HepG2 (cell line): ENCODE measurements at regions not wholly inside any gene's neighbourhood (a gene's known extent, or its start where the extent isn't known, plus 50 kb on each side); places are given as distances from the start of the nearest gene placed in this dataset.
A peak's percentile ranks its signal among the peaks of the same experiment; 100 is the strongest.

Experiments used
- ATAC-seq: fragments of 200-7000 bp; cut with Tn5 transposase; 3 replicates; pipeline ENCODE4 v1.9.1; 2020; ENCODE audit warnings: mild to moderate bottlenecking, moderate library complexity
- BruUV-seq: library from RNA; stranded (reverse); fragments of 400-500 nt; replicated peaks from 2 replicates; lab custom pipeline; 2021; lab: Mats Ljungman, UMichigan
- CTCF ChIA-PET: fragments of 300-600 bp; formaldehyde crosslinking; extraction: SDS; loops from one replicate; lab custom pipeline; 2021; ENCODE audit warnings: low total read pairs, inconsistent platforms, low intra/inter-chr PET ratio; lab: Yijun Ruan, JAX
- POLR2A ChIA-PET: fragments of 350-600 bp; sonication (Branson Sonifier 250); formaldehyde crosslinking; loops from one replicate; lab custom pipeline; 2020; ENCODE audit warnings: antibody characterized with exemption, inconsistent platforms; lab: Yijun Ruan, JAX
- DNase-seq: peaks from one replicate; pipeline ENCODE4 v3.0.0-alpha.2; 2015; ENCODE audit warnings: low spot score
- FAIRE-seq: peaks from 3 replicates; lab custom pipeline; 2011; peaks lifted over from hg19 to GRCh38; lab: Jason Lieb, UNC
- H2AFZ ChIP-seq: one replicate; pipeline ENCODE4 v1.6.1; 2011; ENCODE audit warnings: low read length, inconsistent platforms
- H3K27ac ChIP-seq: fragments of 300-600 bp; 3 replicates; pipeline ENCODE4 v1.8.0; 2011; ENCODE audit warnings: mixed run types, mild to moderate bottlenecking, mixed read lengths, low read length, inconsistent platforms; ENCODE audit not compliant: insufficient read depth; ENCODE audit errors: extremely low read length
- H3K27me3 ChIP-seq, 2 experiments: fragments of 200-600 bp in 1 of 2; 2 replicates in 1 of 2; 3 replicates in 1 of 2; pipeline versions ENCODE4 v1.6.0 to v1.8.0; 2011; ENCODE audit warnings: low read length in 2 of 2, mild to moderate bottlenecking in 2 of 2, moderate library complexity in 2 of 2, inconsistent platforms in 1 of 2; ENCODE audit not compliant: insufficient read depth in 2 of 2, control insufficient read depth in 1 of 2
- H3K36me3 ChIP-seq, 2 experiments: fragments of 200-600 bp in 1 of 2; replicated peaks in 1 of 2; 2 replicates in 1 of 2; 3 replicates in 1 of 2; pipeline versions ENCODE4 v1.5.1 to v1.8.0; 2011; ENCODE audit warnings: low read length in 2 of 2, inconsistent platforms in 1 of 2; ENCODE audit not compliant: insufficient read depth in 2 of 2, control insufficient read depth in 1 of 2
- H3K4me1 ChIP-seq: 2 replicates; pipeline ENCODE4 v1.5.1; 2012; ENCODE audit warnings: low read length, inconsistent platforms; ENCODE audit not compliant: insufficient read depth
- H3K4me2 ChIP-seq: 2 replicates; pipeline ENCODE4 v1.6.0; 2011; ENCODE audit warnings: low read depth, low read length, inconsistent platforms
- H3K4me3 ChIP-seq, 3 experiments: fragments of 200-600 bp in 1 of 3; sonication (generic), shearing (Covaris generic) in 1 of 3; replicated peaks in 1 of 3; 2 replicates each; pipeline ENCODE4 v1.5.1; 2011 to 2016; ENCODE audit warnings: low read length in 3 of 3, inconsistent platforms in 2 of 3, low read depth in 2 of 3, mild to moderate bottlenecking in 2 of 3, control low read depth in 1 of 3, mixed read lengths in 1 of 3; ENCODE audit not compliant: insufficient read depth in 1 of 3
- H3K79me2 ChIP-seq: one replicate; pipeline ENCODE4 v1.6.1; 2011; ENCODE audit warnings: low read length, inconsistent platforms; ENCODE audit not compliant: insufficient read depth
- H3K9ac ChIP-seq: 2 replicates; pipeline ENCODE4 v1.6.0; 2011; ENCODE audit warnings: mild to moderate bottlenecking, low read depth, low read length, inconsistent platforms; ENCODE audit not compliant: insufficient read depth
- H3K9me3 ChIP-seq: 2 replicates; pipeline ENCODE4 v1.5.1; 2012; ENCODE audit warnings: mild to moderate bottlenecking, low read length
- H4K20me1 ChIP-seq: 2 replicates; pipeline ENCODE4 v1.6.0; 2011; ENCODE audit warnings: inconsistent platforms, mild to moderate bottlenecking, low read length, moderate library complexity; ENCODE audit not compliant: insufficient read depth
- SMAD3 ChIP-seq: sonication (generic); formaldehyde crosslinking; IDR thresholded peaks from 2 replicates; pipeline ENCODE4 v1.4.0; 2020; ENCODE audit warnings: missing genetic modification reagents
- STAG1 ChIP-seq: sonication (generic); formaldehyde crosslinking; IDR thresholded peaks from 2 replicates; pipeline ENCODE4 v1.4.0; 2020; ENCODE audit warnings: missing genetic modification reagents
- ZNF326 ChIP-seq: sonication (generic); formaldehyde crosslinking; IDR thresholded peaks from 2 replicates; pipeline ENCODE4 v1.4.0; 2020; ENCODE audit warnings: missing genetic modification reagents, borderline replicate concordance
- WGBS: methylation state at CpG from one replicate; pipeline ENCODE4 v1.1.6; 2017; ENCODE audit warnings: low lambda C conversion rate; 5-methylcytosine and 5-hydroxymethylcytosine counted together
- in situ Hi-C: cut with HindIII; loops from 2 replicates; pipeline ENCODE4 v1.10.0; 2017; ENCODE audit warnings: low pct_unique_long_range_greater_than_20kb; ENCODE audit not compliant: extremely low pct_ligation_motif_present
- intact Hi-C: fragments of 100-400 bp; cut with micrococcal nuclease; formaldehyde crosslinking; loops from one replicate; pipeline ENCODE4 v1.10.0; 2022; ENCODE audit not compliant: unreplicated experiment
- TF ChIP-seq, protein P1 (sequence below): sonication (generic); formaldehyde crosslinking; IDR thresholded peaks from 2 replicates; pipeline ENCODE4 v1.5.0; 2020; ENCODE audit warnings: mild to moderate bottlenecking, missing genetic modification reagents, borderline replicate concordance
- TF ChIP-seq, protein P2 (sequence below): sonication (generic); formaldehyde crosslinking; IDR thresholded peaks from 2 replicates; pipeline ENCODE4 v1.5.0; 2020; ENCODE audit warnings: mild to moderate bottlenecking, missing genetic modification reagents, moderate library complexity

DNA sequence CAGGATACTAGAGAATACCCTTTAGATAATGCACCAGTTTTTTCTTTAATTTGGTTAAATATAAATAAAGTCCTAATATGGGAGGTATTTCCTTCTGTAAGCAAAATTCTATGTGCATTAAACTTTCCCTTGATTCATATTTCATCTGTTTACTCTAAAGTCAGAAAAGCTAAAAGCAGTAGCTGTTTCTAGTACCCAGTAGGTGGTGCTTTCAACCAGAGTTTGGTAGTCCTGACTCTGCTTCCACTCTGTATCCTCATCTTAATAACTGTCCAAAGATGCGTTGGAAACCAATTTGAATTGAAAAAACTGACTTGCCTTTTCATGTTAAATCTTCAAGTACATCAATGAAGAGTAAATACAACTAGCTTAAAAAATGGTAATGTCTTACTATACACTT lies 1065.2 kb downstream of the JRKL start:
- intact Hi-C loops, result loop anchor here (5.0 kb wide), 1 partner anchor 1562 kb away; no protein-coding TSS in a partner anchor
- no peak for FAIRE-seq

More for the DNA sequence above, 1065.2 kb downstream of the JRKL start:
- DNase-seq (peak; percentile 3), ATAC-seq (no peak)
- no peaks in the 10 kb centered on the region for H3K4me1 ChIP-seq
- BruUV-seq, result no TSS peak
- H3K9ac ChIP-seq, result no peak overlapping the region
- CTCF ChIA-PET, result no interaction called here
- no peaks in the 10 kb centered on the region for H3K9me3 ChIP-seq
- in situ Hi-C loops, result loop anchor here (25.0 kb wide), 1 partner anchor 1557 kb away; the partner anchor contains the start of gene CNTN5
- POLR2A ChIA-PET, result no interaction called here
- 0% methylated on average over 1 of the region's 1 CpG for WGBS
- no peak overlapping the region for H3K27ac ChIP-seq
- no peaks in the 10 kb centered on the region for H3K79me2 ChIP-seq
- no peaks in the 10 kb centered on the region for H3K36me3 ChIP-seq
- H3K27me3 ChIP-seq, result no peaks in the 10 kb centered on the region
- H3K4me3 ChIP-seq, result no peak overlapping the region
- H3K4me2 ChIP-seq, result no peak overlapping the region
- no peak overlapping the region for H2AFZ ChIP-seq
- TF ChIP-seq SMAD3 (CRISPR knock-in tag) (no peak), STAG1 (CRISPR knock-in tag) (peak; percentile 52), ZNF326 (CRISPR knock-in tag) (no peak)
- TF ChIP-seq, protein P1, sequence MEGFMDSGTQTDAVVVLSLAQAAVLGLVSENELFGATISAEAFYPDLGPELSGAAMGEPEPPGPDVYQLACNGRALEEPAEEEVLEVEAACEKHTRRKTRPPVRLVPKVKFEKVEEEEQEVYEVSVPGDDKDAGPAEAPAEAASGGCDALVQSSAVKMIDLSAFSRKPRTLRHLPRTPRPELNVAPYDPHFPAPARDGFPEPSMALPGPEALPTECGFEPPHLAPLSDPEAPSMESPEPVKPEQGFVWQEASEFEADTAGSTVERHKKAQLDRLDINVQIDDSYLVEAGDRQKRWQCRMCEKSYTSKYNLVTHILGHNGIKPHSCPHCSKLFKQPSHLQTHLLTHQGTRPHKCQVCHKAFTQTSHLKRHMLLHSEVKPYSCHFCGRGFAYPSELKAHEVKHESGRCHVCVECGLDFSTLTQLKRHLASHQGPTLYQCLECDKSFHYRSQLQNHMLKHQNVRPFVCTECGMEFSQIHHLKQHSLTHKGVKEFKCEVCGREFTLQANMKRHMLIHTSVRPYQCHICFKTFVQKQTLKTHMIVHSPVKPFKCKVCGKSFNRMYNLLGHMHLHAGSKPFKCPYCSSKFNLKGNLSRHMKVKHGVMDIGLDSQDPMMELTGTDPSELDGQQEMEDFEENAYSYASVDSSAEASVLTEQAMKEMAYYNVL (CRISPR knock-in tag), result no peak
- TF ChIP-seq, protein P2, sequence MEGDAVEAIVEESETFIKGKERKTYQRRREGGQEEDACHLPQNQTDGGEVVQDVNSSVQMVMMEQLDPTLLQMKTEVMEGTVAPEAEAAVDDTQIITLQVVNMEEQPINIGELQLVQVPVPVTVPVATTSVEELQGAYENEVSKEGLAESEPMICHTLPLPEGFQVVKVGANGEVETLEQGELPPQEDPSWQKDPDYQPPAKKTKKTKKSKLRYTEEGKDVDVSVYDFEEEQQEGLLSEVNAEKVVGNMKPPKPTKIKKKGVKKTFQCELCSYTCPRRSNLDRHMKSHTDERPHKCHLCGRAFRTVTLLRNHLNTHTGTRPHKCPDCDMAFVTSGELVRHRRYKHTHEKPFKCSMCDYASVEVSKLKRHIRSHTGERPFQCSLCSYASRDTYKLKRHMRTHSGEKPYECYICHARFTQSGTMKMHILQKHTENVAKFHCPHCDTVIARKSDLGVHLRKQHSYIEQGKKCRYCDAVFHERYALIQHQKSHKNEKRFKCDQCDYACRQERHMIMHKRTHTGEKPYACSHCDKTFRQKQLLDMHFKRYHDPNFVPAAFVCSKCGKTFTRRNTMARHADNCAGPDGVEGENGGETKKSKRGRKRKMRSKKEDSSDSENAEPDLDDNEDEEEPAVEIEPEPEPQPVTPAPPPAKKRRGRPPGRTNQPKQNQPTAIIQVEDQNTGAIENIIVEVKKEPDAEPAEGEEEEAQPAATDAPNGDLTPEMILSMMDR (CRISPR knock-in tag), result 0 out of 2 replicates have a peak, but pooled peaks have one; percentile 19
- no peaks in the 10 kb centered on the region for H4K20me1 ChIP-seq
